ENCODE measurements at regions not wholly inside any gene's neighbourhood (a gene's known extent, or its start where the extent isn't known, plus 50 kb on each side); places are given as distances from the start of the nearest gene placed in this dataset.

DNA sequence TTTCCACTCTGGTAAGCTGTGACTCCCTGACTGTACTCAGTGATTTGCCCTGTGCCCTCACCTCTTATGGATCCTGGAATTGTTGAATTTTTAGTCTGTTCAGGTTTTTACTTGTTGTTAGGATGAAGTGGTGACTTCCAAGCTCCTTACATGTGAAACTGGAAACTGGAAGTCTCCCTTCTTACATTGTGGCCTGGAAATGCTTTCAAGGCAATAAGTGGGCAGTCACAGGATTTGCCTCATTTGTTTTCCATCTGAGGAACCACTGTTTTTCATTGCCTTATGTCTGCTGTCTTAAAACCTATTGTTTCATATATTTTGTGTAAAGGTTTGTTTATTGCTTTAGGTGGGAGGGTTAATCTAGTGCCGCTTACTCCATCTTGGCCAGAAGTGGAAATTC is 155.8 kb downstream of the CYB561 start:
- ChIA-PET POLR2A (no interaction called here), CTCF (interaction anchor here (1.5 kb wide), 1 partner anchor 9 kb away, joined by 4 read pairs; no protein-coding TSS in a partner anchor)
- H3K9me3 ChIP-seq, result peaks cover 23% of the 10 kb centered on the region
- TF ChIP-seq RARB (CRISPR knock-in tag; IDR thresholded peaks at IDR 0.05) (no peak), RNF2 (IDR thresholded peaks at IDR 0.05; ENCODE audit: borderline replicate concordance, low read depth) (no peak), CBX2 (IDR thresholded peaks at IDR 0.05; ENCODE audit: borderline replicate concordance, low read depth) (no peak), HOXA7 (CRISPR knock-in tag; IDR thresholded peaks at IDR 0.05) (no peak), ESRRA (IDR thresholded peaks at IDR 0.05; ENCODE audit: borderline replicate concordance, low read length) (no peak)
- TF ChIP-seq, protein P1, sequence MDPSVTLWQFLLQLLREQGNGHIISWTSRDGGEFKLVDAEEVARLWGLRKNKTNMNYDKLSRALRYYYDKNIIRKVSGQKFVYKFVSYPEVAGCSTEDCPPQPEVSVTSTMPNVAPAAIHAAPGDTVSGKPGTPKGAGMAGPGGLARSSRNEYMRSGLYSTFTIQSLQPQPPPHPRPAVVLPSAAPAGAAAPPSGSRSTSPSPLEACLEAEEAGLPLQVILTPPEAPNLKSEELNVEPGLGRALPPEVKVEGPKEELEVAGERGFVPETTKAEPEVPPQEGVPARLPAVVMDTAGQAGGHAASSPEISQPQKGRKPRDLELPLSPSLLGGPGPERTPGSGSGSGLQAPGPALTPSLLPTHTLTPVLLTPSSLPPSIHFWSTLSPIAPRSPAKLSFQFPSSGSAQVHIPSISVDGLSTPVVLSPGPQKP (IDR thresholded peaks at IDR 0.05; ENCODE audit: low read depth, low read length), result no peak
- no peak overlapping the region for H3K4me3 ChIP-seq
- H3K4me2 ChIP-seq, result no peak overlapping the region
- 97% methylated on average over 1 of the region's 1 CpG for WGBS (ENCODE audit: missing lambda C conversion rate)
- H3K27ac ChIP-seq, result no peak overlapping the region
- FAIRE-seq (no peak), ATAC-seq (no peak), DNase-seq (ENCODE audit: low read depth in 1 of 2, low spot score in 1 of 2) (no peak)
- H3K4me1 ChIP-seq, result peaks cover 12% of the 10 kb centered on the region

DNA sequence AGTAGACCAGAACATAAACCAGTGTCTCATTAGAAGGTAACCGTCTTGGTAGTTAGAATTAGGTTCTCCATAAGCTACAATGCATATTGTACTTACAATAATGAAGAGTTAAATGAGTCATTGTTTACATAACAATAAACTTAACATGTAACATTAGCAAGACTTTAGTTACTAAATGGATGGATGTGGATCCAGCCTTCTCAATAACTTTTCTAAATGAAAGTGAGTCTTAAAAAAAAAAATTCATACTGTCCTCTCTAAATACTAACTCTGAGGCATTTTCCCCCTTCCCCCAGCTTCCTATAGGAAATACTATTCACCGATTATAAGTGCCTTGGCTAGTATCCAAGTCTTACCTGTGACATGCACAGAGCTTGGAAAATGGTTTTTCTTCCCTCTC is 155.3 kb downstream of the CYB561 start:
- no peak overlapping the region for H3K27ac ChIP-seq
- no peak overlapping the region for H3K4me2 ChIP-seq
- POLR2A ChIA-PET, result no interaction called here
- H3K4me1 ChIP-seq, result peaks cover 12% of the 10 kb centered on the region
- no peak for DNase-seq (ENCODE audit: low read depth in 1 of 2, low spot score in 1 of 2)
- no peak overlapping the region for H3K4me3 ChIP-seq
- no peak for FAIRE-seq
- no peak for ATAC-seq
- WGBS (ENCODE audit: missing lambda C conversion rate), result 57% methylated on average over 2 of the region's 2 CpGs
- peaks cover 21% of the 10 kb centered on the region for H3K9me3 ChIP-seq
- TF ChIP-seq TFCP2L1 (CRISPR knock-in tag; IDR thresholded peaks at IDR 0.05) (no peak), CHD4 (IDR thresholded peaks at IDR 0.05; ENCODE audit: borderline replicate concordance) (no peak), CBX2 (IDR thresholded peaks at IDR 0.05; ENCODE audit: borderline replicate concordance, low read depth) (no peak)
- TF ChIP-seq, protein P1 (IDR thresholded peaks at IDR 0.05; ENCODE audit: low read depth, low read length), result no peak
- TF ChIP-seq, protein P2, sequence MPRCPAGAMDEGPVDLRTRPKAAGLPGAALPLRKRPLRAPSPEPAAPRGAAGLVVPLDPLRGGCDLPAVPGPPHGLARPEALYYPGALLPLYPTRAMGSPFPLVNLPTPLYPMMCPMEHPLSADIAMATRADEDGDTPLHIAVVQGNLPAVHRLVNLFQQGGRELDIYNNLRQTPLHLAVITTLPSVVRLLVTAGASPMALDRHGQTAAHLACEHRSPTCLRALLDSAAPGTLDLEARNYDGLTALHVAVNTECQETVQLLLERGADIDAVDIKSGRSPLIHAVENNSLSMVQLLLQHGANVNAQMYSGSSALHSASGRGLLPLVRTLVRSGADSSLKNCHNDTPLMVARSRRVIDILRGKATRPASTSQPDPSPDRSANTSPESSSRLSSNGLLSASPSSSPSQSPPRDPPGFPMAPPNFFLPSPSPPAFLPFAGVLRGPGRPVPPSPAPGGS (IDR thresholded peaks at IDR 0.05), result no peak
- CTCF ChIA-PET, result interaction anchor here (1.5 kb wide), 1 partner anchor 10 kb away, joined by 4 read pairs; no protein-coding TSS in a partner anchor

DNA sequence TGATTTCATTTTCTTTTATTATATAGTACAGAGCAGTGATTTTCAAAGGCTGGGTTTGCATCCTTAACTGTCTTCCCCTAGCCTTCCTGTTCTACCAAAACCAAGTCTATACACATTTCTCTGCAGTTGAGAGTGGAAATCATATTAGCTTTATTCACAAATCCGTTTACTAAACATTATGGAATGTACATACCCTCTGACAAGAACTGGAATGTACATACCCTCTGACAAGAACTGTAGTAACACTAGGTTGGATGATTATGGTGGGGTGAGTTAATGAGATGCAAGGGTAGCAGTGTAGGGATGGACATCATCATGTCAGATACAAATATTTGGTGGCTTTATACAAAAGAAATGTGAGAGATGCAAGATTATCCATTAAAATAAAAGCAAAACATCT is 154.8 kb downstream of the CYB561 start:
- POLR2A ChIA-PET, result no interaction called here

More for the DNA sequence above, 154.8 kb downstream of the CYB561 start:
- FAIRE-seq, result no peak
- TF ChIP-seq, protein P1 (IDR thresholded peaks at IDR 0.05; ENCODE audit: low read depth, low read length), result no peak
- no peak for TF ChIP-seq KDM5A (IDR thresholded peaks at IDR 0.05)
- TF ChIP-seq ZSCAN20 (CRISPR knock-in tag; IDR thresholded peaks at IDR 0.05), result no peak
- no peak for TF ChIP-seq RCOR1 (IDR thresholded peaks at IDR 0.05; ENCODE audit: low read depth, low read length)
- TF ChIP-seq KDM1A (IDR thresholded peaks at IDR 0.05; ENCODE audit: low read depth), result no peak
- no peak for TF ChIP-seq EP300 (IDR thresholded peaks at IDR 0.05)
- no peak for TF ChIP-seq RARB (CRISPR knock-in tag; IDR thresholded peaks at IDR 0.05)
- no peak for TF ChIP-seq CEBPB (IDR thresholded peaks at IDR 0.05)
- TF ChIP-seq, protein P3, sequence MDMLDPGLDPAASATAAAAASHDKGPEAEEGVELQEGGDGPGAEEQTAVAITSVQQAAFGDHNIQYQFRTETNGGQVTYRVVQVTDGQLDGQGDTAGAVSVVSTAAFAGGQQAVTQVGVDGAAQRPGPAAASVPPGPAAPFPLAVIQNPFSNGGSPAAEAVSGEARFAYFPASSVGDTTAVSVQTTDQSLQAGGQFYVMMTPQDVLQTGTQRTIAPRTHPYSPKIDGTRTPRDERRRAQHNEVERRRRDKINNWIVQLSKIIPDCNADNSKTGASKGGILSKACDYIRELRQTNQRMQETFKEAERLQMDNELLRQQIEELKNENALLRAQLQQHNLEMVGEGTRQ (IDR thresholded peaks at IDR 0.05), result no peak
- no peak for TF ChIP-seq CBX2 (IDR thresholded peaks at IDR 0.05; ENCODE audit: borderline replicate concordance, low read depth)
- TF ChIP-seq CHD2 (IDR thresholded peaks at IDR 0.05; ENCODE audit: low read length, partially characterized antibody), result no peak
- TF ChIP-seq FOSB (CRISPR knock-in tag; IDR thresholded peaks at IDR 0.05), result no peak
- no peak for TF ChIP-seq MYC (IDR thresholded peaks at IDR 0.05; ENCODE audit: borderline replicate concordance, low read length)
- no peak for TF ChIP-seq RFX5 (IDR thresholded peaks at IDR 0.05)
- TF ChIP-seq ZFP36 (IDR thresholded peaks at IDR 0.05; ENCODE audit: borderline replicate concordance, partially characterized antibody), result no peak
- TF ChIP-seq HOXB5 (CRISPR knock-in tag; IDR thresholded peaks at IDR 0.05), result no peak
- TF ChIP-seq BHLHE40 (IDR thresholded peaks at IDR 0.05; ENCODE audit: low read depth, low read length), result no peak
- TF ChIP-seq, protein P4, sequence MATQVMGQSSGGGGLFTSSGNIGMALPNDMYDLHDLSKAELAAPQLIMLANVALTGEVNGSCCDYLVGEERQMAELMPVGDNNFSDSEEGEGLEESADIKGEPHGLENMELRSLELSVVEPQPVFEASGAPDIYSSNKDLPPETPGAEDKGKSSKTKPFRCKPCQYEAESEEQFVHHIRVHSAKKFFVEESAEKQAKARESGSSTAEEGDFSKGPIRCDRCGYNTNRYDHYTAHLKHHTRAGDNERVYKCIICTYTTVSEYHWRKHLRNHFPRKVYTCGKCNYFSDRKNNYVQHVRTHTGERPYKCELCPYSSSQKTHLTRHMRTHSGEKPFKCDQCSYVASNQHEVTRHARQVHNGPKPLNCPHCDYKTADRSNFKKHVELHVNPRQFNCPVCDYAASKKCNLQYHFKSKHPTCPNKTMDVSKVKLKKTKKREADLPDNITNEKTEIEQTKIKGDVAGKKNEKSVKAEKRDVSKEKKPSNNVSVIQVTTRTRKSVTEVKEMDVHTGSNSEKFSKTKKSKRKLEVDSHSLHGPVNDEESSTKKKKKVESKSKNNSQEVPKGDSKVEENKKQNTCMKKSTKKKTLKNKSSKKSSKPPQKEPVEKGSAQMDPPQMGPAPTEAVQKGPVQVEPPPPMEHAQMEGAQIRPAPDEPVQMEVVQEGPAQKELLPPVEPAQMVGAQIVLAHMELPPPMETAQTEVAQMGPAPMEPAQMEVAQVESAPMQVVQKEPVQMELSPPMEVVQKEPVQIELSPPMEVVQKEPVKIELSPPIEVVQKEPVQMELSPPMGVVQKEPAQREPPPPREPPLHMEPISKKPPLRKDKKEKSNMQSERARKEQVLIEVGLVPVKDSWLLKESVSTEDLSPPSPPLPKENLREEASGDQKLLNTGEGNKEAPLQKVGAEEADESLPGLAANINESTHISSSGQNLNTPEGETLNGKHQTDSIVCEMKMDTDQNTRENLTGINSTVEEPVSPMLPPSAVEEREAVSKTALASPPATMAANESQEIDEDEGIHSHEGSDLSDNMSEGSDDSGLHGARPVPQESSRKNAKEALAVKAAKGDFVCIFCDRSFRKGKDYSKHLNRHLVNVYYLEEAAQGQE (IDR thresholded peaks at IDR 0.05), result no peak
- H3K4me1 ChIP-seq, result peaks cover 12% of the 10 kb centered on the region
- WGBS (ENCODE audit: missing lambda C conversion rate), result 73% methylated on average over 1 of the region's 1 CpG
- peaks cover 21% of the 10 kb centered on the region for H3K9me3 ChIP-seq
- H3K4me2 ChIP-seq, result no peak overlapping the region
- CTCF ChIA-PET, result interaction anchor here (1.5 kb wide), 1 partner anchor 10 kb away, joined by 4 read pairs; no protein-coding TSS in a partner anchor
- H3K4me3 ChIP-seq, result no peak overlapping the region
- H3K27ac ChIP-seq, result no peak overlapping the region
- ATAC-seq, result no peak
- DNase-seq (ENCODE audit: low read depth in 1 of 2, low spot score in 1 of 2), result no peak

All from A549 (cell line).